Thymus (tissue), 11 donors: ENCODE measurements at regions not wholly inside any gene's neighbourhood (a gene's known extent, or its start where the extent isn't known, plus 50 kb on each side); places are given as distances from the start of the nearest gene placed in this dataset.

ENCODE experiments used
- DNase-seq, 9 donors: peaks; one replicate each; pipeline ENCODE4 v3.0.0-alpha.2; 2013; ENCODE audit warnings: low spot score in 9 of 9, low read depth in 6 of 9, missing footprints in 1 of 9
- H3K27ac ChIP-seq, 2 donors: one replicate each; pipeline ENCODE4 v1.5.1; 2013; ENCODE audit warnings: control low read depth in 1 of 2, low read depth in 1 of 2, low read length in 1 of 2, mild to moderate bottlenecking in 1 of 2, moderate library complexity in 1 of 2
- H3K27me3 ChIP-seq, 2 donors: one replicate each; pipeline ENCODE4 v1.5.1; 2013; ENCODE audit warnings: low read length in 1 of 2; ENCODE audit not compliant: control insufficient read depth in 2 of 2, insufficient read depth in 1 of 2
- H3K36me3 ChIP-seq, 2 donors: one replicate each; pipeline ENCODE4 v1.5.1; 2013; ENCODE audit warnings: low read length in 1 of 2, mild to moderate bottlenecking in 1 of 2, moderate library complexity in 1 of 2; ENCODE audit not compliant: control insufficient read depth in 2 of 2, insufficient read depth in 2 of 2
- H3K4me1 ChIP-seq, 2 donors: one replicate each; pipeline ENCODE4 v1.5.1; 2013; ENCODE audit warnings: low read length in 2 of 2; ENCODE audit not compliant: control insufficient read depth in 2 of 2, insufficient read depth in 2 of 2
- H3K4me3 ChIP-seq, 2 donors: one replicate each; pipeline ENCODE4 v1.5.1; 2013; ENCODE audit warnings: low read length in 2 of 2, control low read depth in 1 of 2, mild to moderate bottlenecking in 1 of 2
- H3K9me3 ChIP-seq, 2 donors: one replicate each; pipeline ENCODE4 v1.5.1; 2013; ENCODE audit warnings: low read length in 1 of 2, mild to moderate bottlenecking in 1 of 2; ENCODE audit not compliant: control insufficient read depth in 2 of 2, insufficient read depth in 1 of 2
- WGBS: extraction: QIAGEN DNeasy Blood & Tissue Kit; methylation state at CpG from one replicate; pipeline ENCODE4 v1.1.7; 2013; 5-methylcytosine and 5-hydroxymethylcytosine counted together
- donor health status: healthy.

GRCh38 chr6:134702279-134702678 lies 247.6 kb downstream of the ALDH8A1 start:
- no peaks in the 10 kb centered on the region for H3K9me3 ChIP-seq
- H3K4me3 ChIP-seq, result no peak overlapping the region
- no peaks in the 10 kb centered on the region for H3K36me3 ChIP-seq
- no peak for DNase-seq
- 97% methylated on average over 3 of the region's 3 CpGs for WGBS
- H3K4me1 ChIP-seq, result no peaks in the 10 kb centered on the region
- H3K27me3 ChIP-seq, result no peaks in the 10 kb centered on the region
- H3K27ac ChIP-seq, result no peak overlapping the region

- Histone ChIP-seq H3K4me3 (no peak overlapping the region), H3K27me3 (no peaks in the 10 kb centered on the region), H3K9me3 (no peaks in the 10 kb centered on the region), H3K27ac (no peak overlapping the region), H3K36me3 (no peaks in the 10 kb centered on the region), H3K4me1 (no peaks in the 10 kb centered on the region)
- no peak for DNase-seq
- 100% methylated on average over 1 of the region's 1 CpG for WGBS
Observed at GRCh38 chr6:134701301-134701700, 248.6 kb downstream of the ALDH8A1 start.

GRCh38 chr6:134698228-134698627 lies 251.7 kb downstream of the ALDH8A1 start:
- H3K4me3 ChIP-seq, result no peak overlapping the region
- no peaks in the 10 kb centered on the region for H3K27me3 ChIP-seq
- no peaks in the 10 kb centered on the region for H3K4me1 ChIP-seq
- no peak overlapping the region for H3K27ac ChIP-seq
- DNase-seq, result no peak
- H3K9me3 ChIP-seq, result no peaks in the 10 kb centered on the region
- WGBS, result 100% methylated on average over 1 of the region's 1 CpG
- no peaks in the 10 kb centered on the region for H3K36me3 ChIP-seq

- WGBS, result 89% methylated on average over 3 of the region's 3 CpGs
Observed at GRCh38 chr6:134692008-134692407, 257.9 kb downstream of the ALDH8A1 start.

GRCh38 chr6:134691180-134691579 lies 258.7 kb downstream of the ALDH8A1 start:
- no peak for DNase-seq
- Histone ChIP-seq H3K36me3 (no peaks in the 10 kb centered on the region), H3K27me3 (peaks cover 0 to 3% of the 10 kb centered on the region in 2 donors), H3K27ac (no peak overlapping the region), H3K9me3 (no peaks in the 10 kb centered on the region), H3K4me1 (no peaks in the 10 kb centered on the region), H3K4me3 (no peak overlapping the region)
- WGBS, result 92% methylated on average over 2 of the region's 2 CpGs

More at GRCh38 chr6:134692008-134692407, 257.9 kb downstream of the ALDH8A1 start:
- no peak for DNase-seq
- no peaks in the 10 kb centered on the region for H3K36me3 ChIP-seq
- H3K4me1 ChIP-seq, result no peaks in the 10 kb centered on the region
- no peak overlapping the region for H3K4me3 ChIP-seq
- no peak overlapping the region for H3K27ac ChIP-seq
- peaks cover 0 to 3% of the 10 kb centered on the region in 2 donors for H3K27me3 ChIP-seq
- H3K9me3 ChIP-seq, result no peaks in the 10 kb centered on the region

- no peaks in the 10 kb centered on the region for H3K9me3 ChIP-seq
- no peak overlapping the region for H3K4me3 ChIP-seq
- 97% methylated on average over 3 of the region's 3 CpGs for WGBS
- no peak for DNase-seq
- H3K27me3 ChIP-seq, result peaks cover 0 to 3% of the 10 kb centered on the region in 2 donors
- no peaks in the 10 kb centered on the region for H3K36me3 ChIP-seq
- no peaks in the 10 kb centered on the region for H3K4me1 ChIP-seq
- no peak overlapping the region for H3K27ac ChIP-seq
Observed at GRCh38 chr6:134690048-134690447, 259.9 kb downstream of the ALDH8A1 start.

GRCh38 chr6:134689641-134690040 lies 260.3 kb downstream of the ALDH8A1 start:
- no peak for DNase-seq
- Histone ChIP-seq H3K27ac (no peak overlapping the region), H3K36me3 (no peaks in the 10 kb centered on the region), H3K27me3 (peaks cover 0 to 3% of the 10 kb centered on the region in 2 donors), H3K4me1 (no peaks in the 10 kb centered on the region), H3K4me3 (no peak overlapping the region), H3K9me3 (no peaks in the 10 kb centered on the region)
- WGBS, result 96% methylated on average over 4 of the region's 4 CpGs

- WGBS, result 89% methylated on average over 4 of the region's 4 CpGs
- peaks cover 0 to 3% of the 10 kb centered on the region in 2 donors for H3K27me3 ChIP-seq
- no peak for DNase-seq
- no peaks in the 10 kb centered on the region for H3K36me3 ChIP-seq
- no peak overlapping the region for H3K4me3 ChIP-seq
- no peaks in the 10 kb centered on the region for H3K4me1 ChIP-seq
- H3K9me3 ChIP-seq, result no peaks in the 10 kb centered on the region
- no peak overlapping the region for H3K27ac ChIP-seq
Observed at GRCh38 chr6:134689177-134689576, 260.7 kb downstream of the ALDH8A1 start.

GRCh38 chr6:134686071-134686470 lies 263.8 kb downstream of the ALDH8A1 start:
- Histone ChIP-seq H3K4me1 (no peaks in the 10 kb centered on the region), H3K27ac (no peak overlapping the region), H3K27me3 (peaks cover 0 to 3% of the 10 kb centered on the region in 2 donors), H3K9me3 (no peaks in the 10 kb centered on the region), H3K4me3 (no peak overlapping the region), H3K36me3 (no peaks in the 10 kb centered on the region)
- WGBS, result 92% methylated on average over 6 of the region's 6 CpGs
- no peak for DNase-seq

- H3K9me3 ChIP-seq, result no peaks in the 10 kb centered on the region
- no peaks in the 10 kb centered on the region for H3K27me3 ChIP-seq
- no peaks in the 10 kb centered on the region for H3K36me3 ChIP-seq
- H3K27ac ChIP-seq, result no peak overlapping the region
- no peaks in the 10 kb centered on the region for H3K4me1 ChIP-seq
- WGBS, result 82% methylated on average over 2 of the region's 2 CpGs
- no peak overlapping the region for H3K4me3 ChIP-seq
- no peak for DNase-seq
Observed at GRCh38 chr6:134684423-134684795, 265.5 kb downstream of the ALDH8A1 start.
